ENCODE measurements at regions not wholly inside any gene's neighbourhood (a gene's known extent, or its start where the extent isn't known, plus 50 kb on each side); places are given as distances from the start of the nearest gene placed in this dataset.

DNA sequence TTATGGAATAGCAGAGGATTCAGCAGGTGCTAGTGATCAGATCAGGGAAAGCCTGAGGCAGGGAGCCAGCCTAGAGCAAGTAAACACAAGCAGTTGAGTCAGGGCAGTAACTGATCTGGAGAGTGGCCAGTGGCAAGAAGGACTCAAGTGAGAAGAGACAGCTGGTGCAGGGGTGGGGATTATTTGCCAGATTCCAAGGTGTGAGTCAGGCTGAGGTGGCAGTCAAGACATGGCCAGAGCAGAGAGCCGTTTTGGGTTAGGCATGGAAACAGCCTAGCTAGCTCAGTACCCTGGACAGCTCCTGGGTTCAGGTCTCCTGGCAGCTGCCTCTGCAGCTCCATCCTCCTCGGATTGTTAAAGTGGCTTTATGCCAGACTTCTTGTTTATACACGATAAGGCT, 281.9 kb upstream of the ONECUT1 start (continued):
- TF ChIP-seq CBX8 (IDR thresholded peaks at IDR 0.05) (no peak), FOSL2 (IDR thresholded peaks at IDR 0.05) (peak; percentile 82; the same call in 1 of the 2 replicates), FOSL2 (CRISPR knock-in tag; IDR thresholded peaks at IDR 0.05) (peak; percentile 85), FOXS1 (CRISPR knock-in tag; IDR thresholded peaks at IDR 0.05) (peak; percentile 83; the same call in 1 of the 2 replicates), HOXB5 (CRISPR knock-in tag; IDR thresholded peaks at IDR 0.05) (peak; percentile 32; the same call in 1 of the 2 replicates)
- TF ChIP-seq, protein P1, sequence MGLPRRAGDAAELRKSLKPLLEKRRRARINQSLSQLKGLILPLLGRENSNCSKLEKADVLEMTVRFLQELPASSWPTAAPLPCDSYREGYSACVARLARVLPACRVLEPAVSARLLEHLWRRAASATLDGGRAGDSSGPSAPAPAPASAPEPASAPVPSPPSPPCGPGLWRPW (IDR thresholded peaks at IDR 0.05): no peak

DNA sequence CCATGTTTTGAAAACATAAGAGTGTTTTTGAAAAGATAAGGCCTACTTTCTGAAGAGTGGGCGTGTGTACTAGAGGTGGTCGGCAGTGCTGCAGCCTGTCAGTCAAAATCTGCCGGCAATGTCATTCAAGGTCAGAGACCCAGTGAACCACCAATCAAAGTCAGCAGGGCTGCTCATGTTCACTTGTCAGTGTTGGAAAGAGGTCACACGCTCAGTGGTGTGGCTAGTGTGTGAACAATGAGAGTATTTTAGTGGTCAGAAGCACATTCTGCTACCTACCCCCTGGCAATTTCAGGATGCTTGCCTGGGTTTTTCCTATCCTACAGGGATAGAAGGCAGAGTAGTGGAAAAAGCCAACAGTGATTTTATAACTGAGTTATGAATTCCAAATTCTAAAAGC, 278.5 kb upstream of the ONECUT1 start:
- ATAC-seq (no peak), FAIRE-seq (no peak), DNase-seq (ENCODE audit: low read depth in 1 of 2, low spot score in 1 of 2) (no peak)
- TF ChIP-seq HOXB5 (CRISPR knock-in tag; IDR thresholded peaks at IDR 0.05) (no peak), EP300 (IDR thresholded peaks at IDR 0.05) (no peak), EHMT2 (IDR thresholded peaks at IDR 0.05; ENCODE audit: low read depth) (no peak), POLR2A (IDR thresholded peaks at IDR 0.05; ENCODE audit: low read length) (no peak), CHD4 (IDR thresholded peaks at IDR 0.05; ENCODE audit: borderline replicate concordance) (no peak), ZC3H11A (IDR thresholded peaks at IDR 0.05) (no peak), HDAC2 (IDR thresholded peaks at IDR 0.05) (no peak), KDM1A (IDR thresholded peaks at IDR 0.05; ENCODE audit: low read depth) (no peak), RFX5 (IDR thresholded peaks at IDR 0.05) (no peak), CHD2 (IDR thresholded peaks at IDR 0.05; ENCODE audit: low read length, partially characterized antibody) (no peak), POLR2AphosphoS2 (conservative IDR thresholded peaks at IDR 0.05; ENCODE audit: low read length) (no peak), RCOR1 (IDR thresholded peaks at IDR 0.05; ENCODE audit: low read depth, low read length) (no peak), BHLHE40 (IDR thresholded peaks at IDR 0.05; ENCODE audit: low read depth, low read length) (no peak), RAD21 (conservative IDR thresholded peaks at IDR 0.05 in 1 of 2, IDR thresholded peaks at IDR 0.05 in 1 of 2) (no peak)
- TF ChIP-seq, protein P2, sequence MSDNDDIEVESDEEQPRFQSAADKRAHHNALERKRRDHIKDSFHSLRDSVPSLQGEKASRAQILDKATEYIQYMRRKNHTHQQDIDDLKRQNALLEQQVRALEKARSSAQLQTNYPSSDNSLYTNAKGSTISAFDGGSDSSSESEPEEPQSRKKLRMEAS (IDR thresholded peaks at IDR 0.05): no peak
- TF ChIP-seq, protein P3, sequence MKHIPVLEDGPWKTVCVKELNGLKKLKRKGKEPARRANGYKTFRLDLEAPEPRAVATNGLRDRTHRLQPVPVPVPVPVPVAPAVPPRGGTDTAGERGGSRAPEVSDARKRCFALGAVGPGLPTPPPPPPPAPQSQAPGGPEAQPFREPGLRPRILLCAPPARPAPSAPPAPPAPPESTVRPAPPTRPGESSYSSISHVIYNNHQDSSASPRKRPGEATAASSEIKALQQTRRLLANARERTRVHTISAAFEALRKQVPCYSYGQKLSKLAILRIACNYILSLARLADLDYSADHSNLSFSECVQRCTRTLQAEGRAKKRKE (CRISPR knock-in tag; IDR thresholded peaks at IDR 0.05; ENCODE audit: low read depth): no peak
- TF ChIP-seq, protein P4, sequence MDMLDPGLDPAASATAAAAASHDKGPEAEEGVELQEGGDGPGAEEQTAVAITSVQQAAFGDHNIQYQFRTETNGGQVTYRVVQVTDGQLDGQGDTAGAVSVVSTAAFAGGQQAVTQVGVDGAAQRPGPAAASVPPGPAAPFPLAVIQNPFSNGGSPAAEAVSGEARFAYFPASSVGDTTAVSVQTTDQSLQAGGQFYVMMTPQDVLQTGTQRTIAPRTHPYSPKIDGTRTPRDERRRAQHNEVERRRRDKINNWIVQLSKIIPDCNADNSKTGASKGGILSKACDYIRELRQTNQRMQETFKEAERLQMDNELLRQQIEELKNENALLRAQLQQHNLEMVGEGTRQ (IDR thresholded peaks at IDR 0.05): no peak
- Histone ChIP-seq H3K9me3 (no peaks in the 10 kb centered on the region), H3K4me3 (no peak overlapping the region), H3K4me1 (peaks cover 4% of the 10 kb centered on the region; the same call in 1 of the 3 replicates), H3K4me2 (no peak overlapping the region), H3K27ac (no peak overlapping the region)
- 7% methylated on average over 4 of the region's 4 CpGs for WGBS (ENCODE audit: missing lambda C conversion rate)
- ChIA-PET CTCF (no interaction called here), POLR2A (no interaction called here)

DNA sequence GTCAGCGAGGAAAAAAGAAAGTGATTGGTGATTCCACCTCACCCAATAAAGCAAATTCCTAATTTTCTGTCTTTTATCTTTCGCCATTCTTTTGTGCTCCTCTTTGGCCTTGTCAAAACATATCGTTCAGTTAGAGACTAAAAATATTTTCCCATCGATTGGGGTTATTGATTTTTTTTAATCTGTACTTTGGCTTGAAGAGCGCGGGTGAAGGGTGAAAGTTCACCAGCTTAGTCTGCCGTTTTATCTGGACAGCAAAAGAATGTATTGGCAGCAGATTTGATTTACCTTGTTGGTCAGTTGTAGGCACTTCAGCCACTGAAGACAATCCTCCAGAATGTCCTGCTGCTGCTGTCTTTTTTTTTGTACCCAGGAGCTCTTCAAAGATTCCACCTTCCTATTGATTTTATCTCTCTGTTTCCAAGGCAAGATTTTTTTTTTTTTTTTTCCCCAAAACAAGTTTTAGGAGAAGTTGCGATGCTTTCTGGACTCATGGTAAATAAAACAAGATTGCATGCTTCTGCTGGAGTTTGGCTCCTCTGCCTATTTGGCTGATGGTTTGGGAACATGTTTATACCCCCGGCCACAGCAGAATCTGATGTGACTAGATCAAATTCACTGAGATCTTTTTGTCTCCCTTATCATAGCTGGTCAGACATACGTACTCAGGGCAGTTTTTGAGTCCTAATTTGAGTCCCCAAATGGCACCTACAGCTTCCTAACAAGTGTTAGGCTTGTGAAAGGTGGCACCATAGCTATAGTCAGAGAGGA, 269.3 kb upstream of the ONECUT1 start:
- POLR2A ChIA-PET: no interaction called here
- Histone ChIP-seq H3K4me1 (no peaks in the 10 kb centered on the region), H3K27ac (no peak overlapping the region), H3K9me3 (no peaks in the 10 kb centered on the region), H3K4me2 (no peak overlapping the region), H3K4me3 (no peak overlapping the region)
- WGBS (ENCODE audit: missing lambda C conversion rate): 38% methylated on average over 10 of the region's 10 CpGs
- TF ChIP-seq, protein P5, sequence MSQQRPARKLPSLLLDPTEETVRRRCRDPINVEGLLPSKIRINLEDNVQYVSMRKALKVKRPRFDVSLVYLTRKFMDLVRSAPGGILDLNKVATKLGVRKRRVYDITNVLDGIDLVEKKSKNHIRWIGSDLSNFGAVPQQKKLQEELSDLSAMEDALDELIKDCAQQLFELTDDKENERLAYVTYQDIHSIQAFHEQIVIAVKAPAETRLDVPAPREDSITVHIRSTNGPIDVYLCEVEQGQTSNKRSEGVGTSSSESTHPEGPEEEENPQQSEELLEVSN (IDR thresholded peaks at IDR 0.05; ENCODE audit: borderline replicate concordance, low read depth): no peak
- TF ChIP-seq POLR2A (IDR thresholded peaks at IDR 0.05; ENCODE audit: low read length) (no peak), HOXA7 (CRISPR knock-in tag; IDR thresholded peaks at IDR 0.05) (no peak), KDM5A (IDR thresholded peaks at IDR 0.05) (no peak), GATA3 (IDR thresholded peaks at IDR 0.05; ENCODE audit: borderline replicate concordance) (no peak), CBX8 (IDR thresholded peaks at IDR 0.05) (no peak), HOXB5 (CRISPR knock-in tag; IDR thresholded peaks at IDR 0.05) (no peak), JUNB (IDR thresholded peaks at IDR 0.05) (no peak), MYC (IDR thresholded peaks at IDR 0.05; ENCODE audit: borderline replicate concordance, low read length) (no peak), PHF8 (IDR thresholded peaks at IDR 0.05; ENCODE audit: borderline replicate concordance, low read depth) (no peak), RAD21 (conservative IDR thresholded peaks at IDR 0.05 in 1 of 2, IDR thresholded peaks at IDR 0.05 in 1 of 2) (no peak)
- TF ChIP-seq, protein P6, sequence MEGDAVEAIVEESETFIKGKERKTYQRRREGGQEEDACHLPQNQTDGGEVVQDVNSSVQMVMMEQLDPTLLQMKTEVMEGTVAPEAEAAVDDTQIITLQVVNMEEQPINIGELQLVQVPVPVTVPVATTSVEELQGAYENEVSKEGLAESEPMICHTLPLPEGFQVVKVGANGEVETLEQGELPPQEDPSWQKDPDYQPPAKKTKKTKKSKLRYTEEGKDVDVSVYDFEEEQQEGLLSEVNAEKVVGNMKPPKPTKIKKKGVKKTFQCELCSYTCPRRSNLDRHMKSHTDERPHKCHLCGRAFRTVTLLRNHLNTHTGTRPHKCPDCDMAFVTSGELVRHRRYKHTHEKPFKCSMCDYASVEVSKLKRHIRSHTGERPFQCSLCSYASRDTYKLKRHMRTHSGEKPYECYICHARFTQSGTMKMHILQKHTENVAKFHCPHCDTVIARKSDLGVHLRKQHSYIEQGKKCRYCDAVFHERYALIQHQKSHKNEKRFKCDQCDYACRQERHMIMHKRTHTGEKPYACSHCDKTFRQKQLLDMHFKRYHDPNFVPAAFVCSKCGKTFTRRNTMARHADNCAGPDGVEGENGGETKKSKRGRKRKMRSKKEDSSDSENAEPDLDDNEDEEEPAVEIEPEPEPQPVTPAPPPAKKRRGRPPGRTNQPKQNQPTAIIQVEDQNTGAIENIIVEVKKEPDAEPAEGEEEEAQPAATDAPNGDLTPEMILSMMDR (IDR thresholded peaks at IDR 0.05): no peak
- TF ChIP-seq, protein P2 (IDR thresholded peaks at IDR 0.05): no peak
- TF ChIP-seq, protein P1 (IDR thresholded peaks at IDR 0.05): no peak
- CTCF ChIA-PET: no interaction called here
- DNase-seq (ENCODE audit: low read depth in 1 of 2, low spot score in 1 of 2): no peak
- ATAC-seq: no peak
- no peak for FAIRE-seq
